NCI-H187 treated with DMSO at 0.1 percent for 48 hours (cell line): ENCODE measurements at regions not wholly inside any gene's neighbourhood (a gene's known extent, or its start where the extent isn't known, plus 50 kb on each side); places are given as distances from the start of the nearest gene placed in this dataset.

Experiments used
- DNase-seq: peaks from one replicate; lab custom pipeline; 2025; lab: John Stamatoyannopoulos, UW

DNA sequence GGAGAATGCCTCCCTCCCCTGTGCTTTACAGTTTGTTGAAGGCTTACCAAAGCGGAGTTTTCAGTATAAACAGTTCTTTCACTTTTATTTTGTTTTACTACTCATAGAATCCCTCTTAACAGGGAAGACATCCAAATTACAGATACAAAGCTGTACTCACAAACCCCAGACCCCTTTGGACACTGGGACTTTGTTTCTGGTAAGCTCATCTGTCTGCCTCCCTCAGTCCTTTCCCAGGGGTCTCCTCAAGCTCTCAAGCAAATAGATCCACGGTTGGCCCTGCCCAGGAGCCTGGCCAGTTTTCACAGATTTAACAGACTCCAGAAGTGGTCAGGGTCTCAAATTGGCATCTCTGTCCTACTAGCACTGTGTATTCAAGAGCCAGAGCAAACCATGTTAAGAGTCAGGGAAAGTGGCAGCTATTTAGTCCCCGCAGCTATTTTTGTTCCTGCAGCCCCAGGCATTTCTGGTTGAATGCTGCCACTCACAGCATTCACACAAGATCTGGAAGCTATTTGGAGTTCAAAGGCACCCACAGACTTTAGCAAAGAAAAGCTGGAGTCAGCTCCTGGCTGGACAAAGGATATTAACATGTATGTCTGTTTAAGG, 54.2 kb downstream of the TMEM100 start:
- DNase-seq, result no peak

DNA sequence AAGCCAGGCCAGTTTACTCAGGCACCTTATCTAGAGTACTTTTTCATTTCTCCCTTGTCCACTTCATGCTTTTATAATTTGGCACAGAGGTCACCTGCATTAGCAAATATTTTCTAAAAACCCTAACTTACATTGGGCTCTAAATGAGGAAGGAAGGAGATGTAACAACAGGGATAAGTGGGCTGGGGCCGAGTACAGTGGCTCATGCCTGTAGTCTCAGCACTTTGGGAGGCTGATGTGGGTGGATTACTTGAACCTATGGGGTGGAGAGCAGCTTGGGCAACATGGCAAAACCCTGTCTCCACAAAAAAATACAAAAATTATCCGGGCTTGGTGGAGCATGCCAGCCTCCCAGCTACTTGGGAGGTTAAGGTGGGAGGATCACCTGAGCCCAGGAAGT, 55.9 kb downstream of the TMEM100 start:
- DNase-seq, result no peak

- no peak for DNase-seq
These were observed 58.4 kb downstream of the TMEM100 start for GRCh38 chr17:55664287-55664686.

GRCh38 chr17:55663400-55663799, 59.3 kb downstream of the TMEM100 start:
- no peak for DNase-seq

DNA sequence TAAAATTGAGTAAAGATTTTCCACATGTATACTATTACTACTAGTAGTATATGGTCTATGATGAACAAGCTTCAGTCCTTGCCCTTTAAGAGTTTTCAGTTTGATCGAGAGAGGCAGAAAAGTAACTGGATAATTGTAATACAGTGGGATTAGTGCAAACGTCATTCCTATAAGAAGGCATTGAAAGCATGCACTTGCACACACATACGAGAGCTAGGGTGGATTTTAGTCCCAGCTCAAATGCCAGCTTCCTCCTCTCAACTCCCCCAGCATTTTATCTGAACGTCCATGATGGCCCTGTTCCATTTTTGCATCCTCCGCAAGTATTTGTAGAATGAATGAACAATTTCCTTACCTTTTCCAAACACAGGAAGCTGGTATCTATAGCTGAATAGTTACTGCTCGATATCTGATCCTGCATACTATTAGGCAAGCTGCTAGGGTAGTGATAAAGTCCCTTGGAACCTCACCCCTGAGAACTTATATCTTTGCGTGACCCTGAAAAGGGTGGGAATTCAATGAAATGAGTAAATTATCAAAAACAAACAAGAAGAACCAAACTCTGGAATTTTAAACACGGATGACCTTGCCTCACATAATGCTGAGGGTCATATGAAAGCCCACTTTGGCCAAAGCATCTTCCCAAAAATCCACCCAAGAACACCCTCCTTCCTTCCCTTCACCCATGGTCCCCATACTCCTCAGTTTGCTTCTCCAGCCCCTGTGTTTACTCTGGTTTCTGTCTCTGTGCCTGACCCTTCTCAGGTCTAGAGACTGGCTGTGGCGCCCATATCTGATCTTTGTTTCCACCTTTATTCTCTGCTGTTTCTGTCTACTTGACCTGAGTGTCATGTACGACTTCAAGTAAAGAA, 60.5 kb downstream of the TMEM100 start:
- DNase-seq, result no peak

DNA sequence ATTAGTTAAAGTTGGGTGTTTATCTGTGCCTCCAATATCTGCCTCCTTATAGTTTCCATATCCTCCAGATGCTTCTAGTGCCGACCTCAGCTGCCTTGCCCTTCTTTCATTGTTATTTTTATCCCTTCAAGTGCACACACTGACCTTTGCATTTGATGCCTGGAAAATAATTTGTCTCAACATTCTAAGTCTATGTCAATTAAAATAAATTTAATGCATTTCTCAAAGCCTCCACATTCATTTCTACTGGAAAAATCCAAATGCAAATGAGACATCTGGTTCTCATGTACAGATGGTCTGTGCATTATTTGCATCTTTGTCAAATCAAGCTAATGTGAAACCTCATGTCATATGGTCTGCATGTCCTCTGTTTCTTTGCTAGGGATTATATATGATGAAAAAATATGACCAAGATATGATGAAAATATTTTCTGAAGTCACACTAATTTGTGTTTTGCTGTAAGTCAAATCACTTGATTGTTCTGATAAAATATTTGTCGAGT, 61.4 kb downstream of the TMEM100 start:
- DNase-seq, result no peak

DNA sequence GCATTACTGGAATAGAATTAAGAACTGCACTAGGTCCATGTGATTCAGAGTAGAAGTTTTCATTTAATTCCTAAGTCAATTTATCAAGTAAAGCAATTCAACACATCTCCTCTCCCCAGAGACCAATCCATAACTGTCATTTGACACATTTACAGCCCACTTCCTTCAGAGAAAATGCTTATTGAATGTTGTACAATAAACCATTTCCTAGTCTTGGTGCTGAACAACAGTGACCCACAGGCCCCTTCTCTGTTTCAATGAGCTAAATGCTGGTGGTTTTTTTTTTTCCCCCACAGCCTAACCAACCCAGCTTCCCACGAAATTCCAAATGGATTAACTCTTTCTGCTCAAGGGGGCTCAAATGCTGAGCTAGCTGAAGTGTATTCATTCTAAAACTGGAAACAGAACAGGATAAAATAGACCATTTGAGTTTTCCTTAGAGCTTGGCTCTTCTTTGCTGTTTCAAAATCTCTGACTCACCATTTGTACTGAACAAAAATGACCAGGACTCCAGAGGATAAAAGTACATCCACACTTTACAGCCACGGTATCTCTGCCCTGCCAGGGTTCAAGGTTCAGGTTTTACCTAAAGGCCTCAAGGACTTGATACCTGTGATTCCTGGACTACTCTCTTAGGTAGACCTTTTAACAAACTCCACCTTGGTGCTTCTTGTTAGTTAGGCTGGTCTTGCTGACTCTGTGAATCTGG, 62.3 kb downstream of the TMEM100 start:
- no peak for DNase-seq

DNA sequence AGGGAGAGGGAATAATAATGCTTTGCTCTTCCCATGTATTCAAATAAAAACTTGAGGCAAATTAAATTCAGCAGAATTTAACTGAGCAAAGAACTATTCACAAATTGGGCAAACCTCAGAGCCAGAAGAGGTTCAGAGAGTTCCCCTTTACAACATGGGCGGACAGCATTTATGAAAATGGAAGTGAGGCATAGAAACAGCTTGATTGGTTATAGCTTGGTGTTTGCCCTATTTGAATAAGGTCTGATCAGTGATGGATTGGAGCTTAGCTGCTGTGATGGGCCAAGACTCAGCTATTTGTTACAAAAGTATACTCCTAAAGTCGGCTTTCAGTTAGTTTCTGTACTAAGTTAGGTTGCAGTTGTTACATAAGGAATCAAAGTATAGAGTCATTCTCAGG, 63.0 kb downstream of the TMEM100 start:
- no peak for DNase-seq

GRCh38 chr17:55655777-55656176, 66.9 kb downstream of the TMEM100 start:
- no peak for DNase-seq

GRCh38 chr17:55654821-55655220, 67.8 kb downstream of the TMEM100 start:
- DNase-seq, result no peak

GRCh38 chr17:55654022-55654421, 68.6 kb downstream of the TMEM100 start:
- no peak for DNase-seq

- no peak for DNase-seq
These were observed 69.8 kb downstream of the TMEM100 start for GRCh38 chr17:55652825-55653224.

DNA sequence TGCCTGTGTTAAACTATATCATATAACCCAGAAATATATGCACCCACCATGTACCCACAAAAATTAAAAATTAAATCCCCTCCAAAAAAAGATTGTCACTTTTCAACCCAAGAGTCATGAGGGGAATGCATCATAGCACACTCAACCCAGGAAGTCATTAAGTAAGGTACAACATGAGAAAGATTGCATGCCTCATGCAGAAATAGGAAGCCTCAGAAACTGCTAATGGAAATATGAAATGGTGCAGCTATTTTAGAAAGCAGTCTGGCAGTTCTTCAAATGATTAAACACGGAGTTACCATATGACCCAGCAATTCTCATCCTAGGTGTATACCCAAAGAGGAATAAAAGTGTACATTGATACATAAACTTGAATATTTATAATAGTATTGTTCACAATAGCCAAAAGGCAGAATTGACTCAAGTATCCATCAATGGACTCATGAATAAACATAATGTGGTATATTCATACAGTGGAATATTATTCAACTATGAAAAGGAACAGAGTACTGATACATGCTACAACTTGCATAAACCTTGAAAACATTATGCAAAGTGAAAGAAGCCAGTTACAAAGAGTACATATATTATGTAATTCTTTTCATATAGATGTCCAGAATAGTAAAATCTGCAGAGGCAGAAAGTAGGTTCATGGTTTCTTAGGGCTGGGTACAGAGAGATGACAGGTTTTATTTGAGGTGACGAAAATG, 70.4 kb downstream of the TMEM100 start:
- no peak for DNase-seq

GRCh38 chr17:55649957-55650597, 72.6 kb downstream of the TMEM100 start:
- DNase-seq, result no peak

DNA sequence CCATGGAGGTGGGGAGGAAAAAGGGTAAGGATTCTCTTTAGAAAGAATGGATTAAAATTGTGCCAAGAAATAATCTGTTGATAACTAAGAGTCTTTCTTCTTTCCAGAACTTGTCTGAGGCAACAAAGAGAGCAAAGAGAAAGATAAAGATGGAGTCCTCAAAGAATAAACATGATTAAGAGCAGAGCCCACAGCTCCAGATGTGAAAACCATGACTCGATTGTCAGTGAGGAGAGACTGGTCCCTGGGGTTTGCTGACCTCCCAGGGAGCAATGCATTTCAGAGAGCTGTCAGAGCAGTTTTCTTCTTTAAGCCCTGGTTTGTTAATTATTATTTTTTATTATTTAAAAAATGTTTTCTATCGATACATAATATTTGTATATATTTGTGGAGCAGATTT, 74.6 kb downstream of the TMEM100 start:
- DNase-seq, result no peak

- no peak for DNase-seq
These were observed 77.3 kb downstream of the TMEM100 start for GRCh38 chr17:55645361-55645760.

DNA sequence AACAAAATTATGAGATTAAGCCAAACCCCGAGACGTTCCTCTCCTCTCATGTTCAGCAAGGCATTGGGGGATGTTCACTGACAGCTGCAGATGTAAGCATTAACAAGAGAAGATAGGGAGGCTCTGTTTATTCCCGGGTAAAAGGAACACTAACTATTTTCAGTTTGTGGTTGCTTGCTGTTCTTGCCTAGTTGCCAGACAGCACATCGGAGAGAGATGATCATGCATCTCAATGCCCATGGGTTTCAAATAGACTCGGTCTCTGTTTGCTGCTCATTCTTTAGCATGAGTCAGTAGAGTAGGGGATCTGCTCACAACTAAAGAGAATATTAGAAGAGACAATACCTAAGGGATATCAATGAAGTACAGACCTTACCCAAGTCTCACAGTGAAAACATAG, 78.3 kb downstream of the TMEM100 start:
- no peak for DNase-seq

DNA sequence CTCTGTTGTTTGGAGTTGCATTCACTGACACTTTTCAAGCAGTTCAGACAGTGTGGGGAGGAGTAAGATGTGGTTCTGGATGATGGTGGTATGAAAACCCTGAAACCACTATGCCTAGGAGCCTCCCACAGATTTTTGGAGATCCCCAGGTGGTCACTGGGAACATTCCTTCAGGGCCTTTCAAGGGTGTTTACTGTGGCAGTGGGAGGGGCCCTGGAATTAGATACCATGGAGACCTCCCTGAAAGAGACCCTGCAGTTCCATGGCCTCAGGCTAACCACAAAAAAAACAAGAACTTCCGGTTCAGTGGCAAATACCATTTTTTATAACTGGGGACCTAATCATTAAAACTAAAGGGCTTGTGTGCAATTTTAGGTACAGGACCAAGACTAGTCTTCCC, 79.9 kb downstream of the TMEM100 start:
- no peak for DNase-seq

DNA sequence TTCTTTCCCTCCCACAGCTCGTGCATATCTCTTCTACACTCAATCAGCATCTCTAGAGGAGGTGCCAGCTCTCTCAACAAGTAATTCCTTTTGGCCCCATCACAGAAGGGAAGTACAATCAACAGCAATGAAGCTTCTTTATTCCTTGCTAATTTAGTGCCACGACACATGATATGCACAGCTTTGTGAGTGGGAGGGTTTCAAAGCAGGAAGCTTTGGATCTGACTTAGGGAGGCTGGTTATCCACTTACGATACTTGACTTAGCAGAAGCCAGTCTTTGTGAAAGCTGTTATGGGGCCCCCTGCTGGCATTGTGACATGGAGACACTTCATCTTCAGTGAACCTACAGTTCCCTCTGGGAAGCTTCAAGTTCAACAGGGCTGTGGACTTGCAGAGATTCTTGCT, 81.0 kb downstream of the TMEM100 start:
- DNase-seq, result peak; percentile 17

DNA sequence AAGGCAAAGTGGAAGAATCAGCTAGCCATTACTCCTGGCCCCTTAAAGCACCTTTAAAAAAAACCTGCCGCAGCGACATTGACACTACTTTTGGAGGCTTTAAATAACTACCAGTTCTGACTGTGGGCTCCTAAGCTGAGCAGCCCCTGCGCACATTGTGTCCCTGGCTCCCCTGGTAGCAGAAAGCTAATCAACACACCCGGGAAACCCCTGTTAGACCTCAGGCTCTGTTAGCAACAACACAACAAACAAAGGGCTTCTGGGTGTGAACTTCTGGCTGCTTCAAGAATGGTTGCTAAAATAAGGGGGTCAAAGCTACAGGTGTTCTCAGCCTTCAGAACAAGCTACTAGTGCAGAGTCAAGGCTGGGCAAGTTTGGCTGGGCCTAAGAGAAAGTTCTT, 83.6 kb downstream of the TMEM100 start:
- no peak for DNase-seq

DNA sequence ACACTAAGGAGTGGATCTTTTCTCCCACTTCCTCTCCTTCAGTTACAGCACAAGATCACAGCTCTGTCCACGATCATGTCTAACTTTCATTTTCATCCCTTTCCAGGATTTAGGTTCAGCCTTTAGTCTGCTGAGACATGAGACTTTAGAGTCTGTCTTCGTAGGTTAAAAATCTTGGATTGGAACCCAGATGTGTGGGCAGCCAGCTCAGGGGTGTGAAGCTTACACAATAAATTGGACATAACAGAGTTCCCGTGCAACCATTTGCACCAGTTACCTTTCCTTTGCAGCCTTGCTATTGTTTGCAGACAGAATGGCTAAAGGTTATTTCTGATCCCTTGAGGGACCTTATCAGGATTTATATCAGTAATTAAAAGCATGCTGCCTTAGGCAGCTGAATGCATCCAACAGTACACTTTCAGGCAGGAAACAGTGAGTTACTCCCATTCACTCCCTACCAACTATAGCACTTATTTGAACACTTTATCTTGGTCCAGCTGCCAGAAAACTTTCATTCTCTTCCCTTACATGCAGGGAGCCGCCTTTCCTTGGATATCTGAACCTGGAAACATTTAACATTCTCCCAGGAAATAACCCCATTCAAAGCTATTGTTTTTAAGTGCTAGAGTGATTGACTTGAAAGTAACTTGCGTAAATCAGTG, 87.3 kb downstream of the TMEM100 start:
- no peak for DNase-seq
